ENCODE measurements at regions not wholly inside any gene's neighbourhood (a gene's known extent, or its start where the extent isn't known, plus 50 kb on each side); places are given as distances from the start of the nearest gene placed in this dataset.

- H3K79me2 ChIP-seq (ENCODE audit: control insufficient read depth, insufficient read depth, low read length) = no peaks in the 10 kb centered on the region
- dilution Hi-C loops (cut with MboI; ENCODE audit: extremely low pct_ligation_motif_present, low sequenced_read_pairs) (no loop called here), intact Hi-C loops (cut with micrococcal nuclease) (no loop called here)
- TF ChIP-seq MYC (IDR thresholded peaks at IDR 0.05; ENCODE audit: low read depth, low read length) (no peak), FOS (IDR thresholded peaks at IDR 0.05; ENCODE audit: borderline replicate concordance, insufficient read depth, low read length) (no peak), JUN (IDR thresholded peaks at IDR 0.05; ENCODE audit: borderline replicate concordance, insufficient read depth, insufficient read length, low read depth) (no peak), POLR2AphosphoS5 (IDR thresholded peaks at IDR 0.05; ENCODE audit: insufficient read depth, low read depth, low read length) (no peak), POLR2A (IDR thresholded peaks at IDR 0.05; ENCODE audit: low read depth, low read length) (no peak), GATA2 (IDR thresholded peaks at IDR 0.05; ENCODE audit: insufficient read depth, insufficient read length, low read depth, low read length) (no peak), CTCF (IDR thresholded peaks at IDR 0.05; ENCODE audit: extremely low read depth in 1 of 2, insufficient read depth in 1 of 2, low read depth in 1 of 2, low read length in 2 of 2) (no peak)
- TF ChIP-seq, protein P1, sequence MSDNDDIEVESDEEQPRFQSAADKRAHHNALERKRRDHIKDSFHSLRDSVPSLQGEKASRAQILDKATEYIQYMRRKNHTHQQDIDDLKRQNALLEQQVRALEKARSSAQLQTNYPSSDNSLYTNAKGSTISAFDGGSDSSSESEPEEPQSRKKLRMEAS (IDR thresholded peaks at IDR 0.05; ENCODE audit: insufficient read depth, insufficient read length) = no peak
- no peak overlapping the region for H3K27ac ChIP-seq (ENCODE audit: insufficient read depth, low read depth, low read length)
- no peak overlapping the region for H3K9ac ChIP-seq (replicated peaks; ENCODE audit: extremely low read depth, insufficient read depth, low read length)
- FAIRE-seq (no peak), DNase-seq (ENCODE audit: low read depth, low spot score) (peak; percentile 35)
- no peaks in the 10 kb centered on the region for H3K27me3 ChIP-seq (ENCODE audit: control insufficient read depth in 2 of 2, insufficient read depth in 2 of 2, low read length in 2 of 2)
- ChIA-PET CTCF (no interaction called here), POLR2A (no interaction called here)
- no peak overlapping the region for H3K4me3 ChIP-seq (replicated peaks in 1 of 3; ENCODE audit: insufficient read depth in 1 of 3, low read depth in 1 of 3, low read length in 3 of 3)
- no peaks in the 10 kb centered on the region for H3K36me3 ChIP-seq (ENCODE audit: control insufficient read depth in 2 of 2, extremely low read depth in 1 of 2, insufficient read depth in 2 of 2, low read length in 2 of 2)
- no peak overlapping the region for H3K4me2 ChIP-seq (ENCODE audit: insufficient read depth, low read length)
- no peak overlapping the region for H2AFZ ChIP-seq (ENCODE audit: low read depth, low read length)
- BruUV-seq (replicated peaks) = no TSS peak
- H4K20me1 ChIP-seq (replicated peaks; ENCODE audit: control insufficient read depth, extremely low read depth, insufficient read depth, low read length) = no peaks in the 10 kb centered on the region
- no peaks in the 10 kb centered on the region for H3K9me1 ChIP-seq (replicated peaks; ENCODE audit: control insufficient read depth, extremely low read depth, insufficient read depth, low read length)
- no peaks in the 10 kb centered on the region for H3K9me3 ChIP-seq (replicated peaks; ENCODE audit: control insufficient read depth, insufficient read depth, low read length)
- H3K4me1 ChIP-seq (ENCODE audit: control insufficient read depth, extremely low read depth, insufficient read depth, low read length) = peaks cover 5% of the 10 kb centered on the region
Observed at GRCh38 chr5:164094291-164094690, 588.9 kb downstream of the MAT2B start.

All from endothelial cell of umbilical vein (primary cell).